ENCODE measurements at regions not wholly inside any gene's neighbourhood (a gene's known extent, or its start where the extent isn't known, plus 50 kb on each side); places are given as distances from the start of the nearest gene placed in this dataset.

DNA sequence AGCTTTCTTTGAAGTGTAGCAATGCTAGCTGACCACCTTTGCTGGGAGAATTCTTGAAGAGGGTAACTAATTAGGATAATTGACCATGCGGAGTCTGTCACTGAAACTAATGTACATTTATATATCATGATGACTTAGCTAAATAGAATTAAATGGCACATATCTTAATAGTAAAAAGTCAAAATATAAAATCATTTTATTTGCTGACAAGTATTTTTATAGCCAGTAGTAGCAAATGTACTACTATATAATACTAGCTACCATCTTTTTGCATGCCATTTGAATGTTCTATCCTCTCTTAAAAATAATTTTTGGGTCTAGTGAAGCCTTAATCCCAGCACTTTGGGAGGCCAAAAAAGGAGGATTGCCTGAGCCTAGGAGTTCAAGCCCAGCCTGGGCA is 605.8 kb upstream of the COX7C start (continued):
- TF ChIP-seq, protein P1, sequence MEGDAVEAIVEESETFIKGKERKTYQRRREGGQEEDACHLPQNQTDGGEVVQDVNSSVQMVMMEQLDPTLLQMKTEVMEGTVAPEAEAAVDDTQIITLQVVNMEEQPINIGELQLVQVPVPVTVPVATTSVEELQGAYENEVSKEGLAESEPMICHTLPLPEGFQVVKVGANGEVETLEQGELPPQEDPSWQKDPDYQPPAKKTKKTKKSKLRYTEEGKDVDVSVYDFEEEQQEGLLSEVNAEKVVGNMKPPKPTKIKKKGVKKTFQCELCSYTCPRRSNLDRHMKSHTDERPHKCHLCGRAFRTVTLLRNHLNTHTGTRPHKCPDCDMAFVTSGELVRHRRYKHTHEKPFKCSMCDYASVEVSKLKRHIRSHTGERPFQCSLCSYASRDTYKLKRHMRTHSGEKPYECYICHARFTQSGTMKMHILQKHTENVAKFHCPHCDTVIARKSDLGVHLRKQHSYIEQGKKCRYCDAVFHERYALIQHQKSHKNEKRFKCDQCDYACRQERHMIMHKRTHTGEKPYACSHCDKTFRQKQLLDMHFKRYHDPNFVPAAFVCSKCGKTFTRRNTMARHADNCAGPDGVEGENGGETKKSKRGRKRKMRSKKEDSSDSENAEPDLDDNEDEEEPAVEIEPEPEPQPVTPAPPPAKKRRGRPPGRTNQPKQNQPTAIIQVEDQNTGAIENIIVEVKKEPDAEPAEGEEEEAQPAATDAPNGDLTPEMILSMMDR (IDR thresholded peaks at IDR 0.05): no peak
- TF ChIP-seq, protein P2, sequence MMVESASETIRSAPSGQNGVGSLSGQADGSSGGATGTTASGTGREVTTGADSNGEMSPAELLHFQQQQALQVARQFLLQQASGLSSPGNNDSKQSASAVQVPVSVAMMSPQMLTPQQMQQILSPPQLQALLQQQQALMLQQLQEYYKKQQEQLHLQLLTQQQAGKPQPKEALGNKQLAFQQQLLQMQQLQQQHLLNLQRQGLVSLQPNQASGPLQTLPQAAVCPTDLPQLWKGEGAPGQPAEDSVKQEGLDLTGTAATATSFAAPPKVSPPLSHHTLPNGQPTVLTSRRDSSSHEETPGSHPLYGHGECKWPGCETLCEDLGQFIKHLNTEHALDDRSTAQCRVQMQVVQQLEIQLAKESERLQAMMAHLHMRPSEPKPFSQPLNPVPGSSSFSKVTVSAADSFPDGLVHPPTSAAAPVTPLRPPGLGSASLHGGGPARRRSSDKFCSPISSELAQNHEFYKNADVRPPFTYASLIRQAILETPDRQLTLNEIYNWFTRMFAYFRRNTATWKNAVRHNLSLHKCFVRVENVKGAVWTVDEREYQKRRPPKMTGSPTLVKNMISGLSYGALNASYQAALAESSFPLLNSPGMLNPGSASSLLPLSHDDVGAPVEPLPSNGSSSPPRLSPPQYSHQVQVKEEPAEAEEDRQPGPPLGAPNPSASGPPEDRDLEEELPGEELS (CRISPR knock-in tag; IDR thresholded peaks at IDR 0.05): no peak
- TF ChIP-seq, protein P3, sequence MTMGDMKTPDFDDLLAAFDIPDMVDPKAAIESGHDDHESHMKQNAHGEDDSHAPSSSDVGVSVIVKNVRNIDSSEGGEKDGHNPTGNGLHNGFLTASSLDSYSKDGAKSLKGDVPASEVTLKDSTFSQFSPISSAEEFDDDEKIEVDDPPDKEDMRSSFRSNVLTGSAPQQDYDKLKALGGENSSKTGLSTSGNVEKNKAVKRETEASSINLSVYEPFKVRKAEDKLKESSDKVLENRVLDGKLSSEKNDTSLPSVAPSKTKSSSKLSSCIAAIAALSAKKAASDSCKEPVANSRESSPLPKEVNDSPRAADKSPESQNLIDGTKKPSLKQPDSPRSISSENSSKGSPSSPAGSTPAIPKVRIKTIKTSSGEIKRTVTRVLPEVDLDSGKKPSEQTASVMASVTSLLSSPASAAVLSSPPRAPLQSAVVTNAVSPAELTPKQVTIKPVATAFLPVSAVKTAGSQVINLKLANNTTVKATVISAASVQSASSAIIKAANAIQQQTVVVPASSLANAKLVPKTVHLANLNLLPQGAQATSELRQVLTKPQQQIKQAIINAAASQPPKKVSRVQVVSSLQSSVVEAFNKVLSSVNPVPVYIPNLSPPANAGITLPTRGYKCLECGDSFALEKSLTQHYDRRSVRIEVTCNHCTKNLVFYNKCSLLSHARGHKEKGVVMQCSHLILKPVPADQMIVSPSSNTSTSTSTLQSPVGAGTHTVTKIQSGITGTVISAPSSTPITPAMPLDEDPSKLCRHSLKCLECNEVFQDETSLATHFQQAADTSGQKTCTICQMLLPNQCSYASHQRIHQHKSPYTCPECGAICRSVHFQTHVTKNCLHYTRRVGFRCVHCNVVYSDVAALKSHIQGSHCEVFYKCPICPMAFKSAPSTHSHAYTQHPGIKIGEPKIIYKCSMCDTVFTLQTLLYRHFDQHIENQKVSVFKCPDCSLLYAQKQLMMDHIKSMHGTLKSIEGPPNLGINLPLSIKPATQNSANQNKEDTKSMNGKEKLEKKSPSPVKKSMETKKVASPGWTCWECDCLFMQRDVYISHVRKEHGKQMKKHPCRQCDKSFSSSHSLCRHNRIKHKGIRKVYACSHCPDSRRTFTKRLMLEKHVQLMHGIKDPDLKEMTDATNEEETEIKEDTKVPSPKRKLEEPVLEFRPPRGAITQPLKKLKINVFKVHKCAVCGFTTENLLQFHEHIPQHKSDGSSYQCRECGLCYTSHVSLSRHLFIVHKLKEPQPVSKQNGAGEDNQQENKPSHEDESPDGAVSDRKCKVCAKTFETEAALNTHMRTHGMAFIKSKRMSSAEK (CRISPR knock-in tag; IDR thresholded peaks at IDR 0.05; ENCODE audit: borderline replicate concordance): no peak

DNA sequence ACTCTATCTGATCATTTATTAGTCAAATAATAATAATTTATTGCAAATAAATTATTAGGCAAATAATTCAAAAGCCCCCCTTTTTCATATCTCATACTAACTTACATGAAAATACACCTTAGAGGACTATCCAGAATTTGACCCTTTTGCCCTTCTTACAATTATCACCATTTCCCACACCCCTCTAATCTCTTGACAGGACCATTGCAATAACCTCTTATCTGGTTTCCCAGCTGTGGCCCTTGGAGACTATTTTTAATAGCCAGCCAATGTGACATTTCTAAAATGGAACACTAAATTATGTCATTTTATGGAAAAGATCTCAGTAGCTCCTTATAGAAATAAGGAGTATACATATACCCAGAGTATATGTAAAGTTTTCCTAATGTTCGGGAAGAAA is 588.4 kb upstream of the COX7C start:
- H3K4me1 Mint-ChIP-seq: no peaks in the 10 kb centered on the region
- no peak overlapping the region for H3K27ac Mint-ChIP-seq
- POLR2A ChIA-PET: no interaction called here
- DNase-seq (ENCODE audit: low spot score) (no peak), ATAC-seq (no peak)
- H3K27me3 Mint-ChIP-seq (ENCODE audit: low read depth): no peaks in the 10 kb centered on the region
- no peaks in the 10 kb centered on the region for H3K36me3 Mint-ChIP-seq
- CTCF ChIA-PET: no interaction called here
- H3K9me3 Mint-ChIP-seq: no peaks in the 10 kb centered on the region
- H3K4me3 Mint-ChIP-seq: no peak overlapping the region
- TF ChIP-seq, protein P4, sequence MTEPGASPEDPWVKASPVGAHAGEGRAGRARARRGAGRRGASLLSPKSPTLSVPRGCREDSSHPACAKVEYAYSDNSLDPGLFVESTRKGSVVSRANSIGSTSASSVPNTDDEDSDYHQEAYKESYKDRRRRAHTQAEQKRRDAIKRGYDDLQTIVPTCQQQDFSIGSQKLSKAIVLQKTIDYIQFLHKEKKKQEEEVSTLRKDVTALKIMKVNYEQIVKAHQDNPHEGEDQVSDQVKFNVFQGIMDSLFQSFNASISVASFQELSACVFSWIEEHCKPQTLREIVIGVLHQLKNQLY (CRISPR knock-in tag; IDR thresholded peaks at IDR 0.05): no peak
- TF ChIP-seq ZBTB21 (CRISPR knock-in tag; IDR thresholded peaks at IDR 0.05; ENCODE audit: borderline replicate concordance): no peak
- TF ChIP-seq TCF7 (CRISPR knock-in tag; IDR thresholded peaks at IDR 0.05; ENCODE audit: low read depth): no peak
- TF ChIP-seq, protein P5, sequence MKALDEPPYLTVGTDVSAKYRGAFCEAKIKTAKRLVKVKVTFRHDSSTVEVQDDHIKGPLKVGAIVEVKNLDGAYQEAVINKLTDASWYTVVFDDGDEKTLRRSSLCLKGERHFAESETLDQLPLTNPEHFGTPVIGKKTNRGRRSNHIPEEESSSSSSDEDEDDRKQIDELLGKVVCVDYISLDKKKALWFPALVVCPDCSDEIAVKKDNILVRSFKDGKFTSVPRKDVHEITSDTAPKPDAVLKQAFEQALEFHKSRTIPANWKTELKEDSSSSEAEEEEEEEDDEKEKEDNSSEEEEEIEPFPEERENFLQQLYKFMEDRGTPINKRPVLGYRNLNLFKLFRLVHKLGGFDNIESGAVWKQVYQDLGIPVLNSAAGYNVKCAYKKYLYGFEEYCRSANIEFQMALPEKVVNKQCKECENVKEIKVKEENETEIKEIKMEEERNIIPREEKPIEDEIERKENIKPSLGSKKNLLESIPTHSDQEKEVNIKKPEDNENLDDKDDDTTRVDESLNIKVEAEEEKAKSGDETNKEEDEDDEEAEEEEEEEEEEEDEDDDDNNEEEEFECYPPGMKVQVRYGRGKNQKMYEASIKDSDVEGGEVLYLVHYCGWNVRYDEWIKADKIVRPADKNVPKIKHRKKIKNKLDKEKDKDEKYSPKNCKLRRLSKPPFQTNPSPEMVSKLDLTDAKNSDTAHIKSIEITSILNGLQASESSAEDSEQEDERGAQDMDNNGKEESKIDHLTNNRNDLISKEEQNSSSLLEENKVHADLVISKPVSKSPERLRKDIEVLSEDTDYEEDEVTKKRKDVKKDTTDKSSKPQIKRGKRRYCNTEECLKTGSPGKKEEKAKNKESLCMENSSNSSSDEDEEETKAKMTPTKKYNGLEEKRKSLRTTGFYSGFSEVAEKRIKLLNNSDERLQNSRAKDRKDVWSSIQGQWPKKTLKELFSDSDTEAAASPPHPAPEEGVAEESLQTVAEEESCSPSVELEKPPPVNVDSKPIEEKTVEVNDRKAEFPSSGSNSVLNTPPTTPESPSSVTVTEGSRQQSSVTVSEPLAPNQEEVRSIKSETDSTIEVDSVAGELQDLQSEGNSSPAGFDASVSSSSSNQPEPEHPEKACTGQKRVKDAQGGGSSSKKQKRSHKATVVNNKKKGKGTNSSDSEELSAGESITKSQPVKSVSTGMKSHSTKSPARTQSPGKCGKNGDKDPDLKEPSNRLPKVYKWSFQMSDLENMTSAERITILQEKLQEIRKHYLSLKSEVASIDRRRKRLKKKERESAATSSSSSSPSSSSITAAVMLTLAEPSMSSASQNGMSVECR (CRISPR knock-in tag; IDR thresholded peaks at IDR 0.05; ENCODE audit: borderline replicate concordance): no peak
- no peak for TF ChIP-seq KAT7 (CRISPR knock-in tag; IDR thresholded peaks at IDR 0.05; ENCODE audit: borderline replicate concordance)
- TF ChIP-seq, protein P6, sequence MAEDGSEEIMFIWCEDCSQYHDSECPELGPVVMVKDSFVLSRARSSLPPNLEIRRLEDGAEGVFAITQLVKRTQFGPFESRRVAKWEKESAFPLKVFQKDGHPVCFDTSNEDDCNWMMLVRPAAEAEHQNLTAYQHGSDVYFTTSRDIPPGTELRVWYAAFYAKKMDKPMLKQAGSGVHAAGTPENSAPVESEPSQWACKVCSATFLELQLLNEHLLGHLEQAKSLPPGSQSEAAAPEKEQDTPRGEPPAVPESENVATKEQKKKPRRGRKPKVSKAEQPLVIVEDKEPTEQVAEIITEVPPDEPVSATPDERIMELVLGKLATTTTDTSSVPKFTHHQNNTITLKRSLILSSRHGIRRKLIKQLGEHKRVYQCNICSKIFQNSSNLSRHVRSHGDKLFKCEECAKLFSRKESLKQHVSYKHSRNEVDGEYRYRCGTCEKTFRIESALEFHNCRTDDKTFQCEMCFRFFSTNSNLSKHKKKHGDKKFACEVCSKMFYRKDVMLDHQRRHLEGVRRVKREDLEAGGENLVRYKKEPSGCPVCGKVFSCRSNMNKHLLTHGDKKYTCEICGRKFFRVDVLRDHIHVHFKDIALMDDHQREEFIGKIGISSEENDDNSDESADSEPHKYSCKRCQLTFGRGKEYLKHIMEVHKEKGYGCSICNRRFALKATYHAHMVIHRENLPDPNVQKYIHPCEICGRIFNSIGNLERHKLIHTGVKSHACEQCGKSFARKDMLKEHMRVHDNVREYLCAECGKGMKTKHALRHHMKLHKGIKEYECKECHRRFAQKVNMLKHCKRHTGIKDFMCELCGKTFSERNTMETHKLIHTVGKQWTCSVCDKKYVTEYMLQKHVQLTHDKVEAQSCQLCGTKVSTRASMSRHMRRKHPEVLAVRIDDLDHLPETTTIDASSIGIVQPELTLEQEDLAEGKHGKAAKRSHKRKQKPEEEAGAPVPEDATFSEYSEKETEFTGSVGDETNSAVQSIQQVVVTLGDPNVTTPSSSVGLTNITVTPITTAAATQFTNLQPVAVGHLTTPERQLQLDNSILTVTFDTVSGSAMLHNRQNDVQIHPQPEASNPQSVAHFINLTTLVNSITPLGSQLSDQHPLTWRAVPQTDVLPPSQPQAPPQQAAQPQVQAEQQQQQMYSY (CRISPR knock-in tag; IDR thresholded peaks at IDR 0.05): no peak
- TF ChIP-seq, protein P7, sequence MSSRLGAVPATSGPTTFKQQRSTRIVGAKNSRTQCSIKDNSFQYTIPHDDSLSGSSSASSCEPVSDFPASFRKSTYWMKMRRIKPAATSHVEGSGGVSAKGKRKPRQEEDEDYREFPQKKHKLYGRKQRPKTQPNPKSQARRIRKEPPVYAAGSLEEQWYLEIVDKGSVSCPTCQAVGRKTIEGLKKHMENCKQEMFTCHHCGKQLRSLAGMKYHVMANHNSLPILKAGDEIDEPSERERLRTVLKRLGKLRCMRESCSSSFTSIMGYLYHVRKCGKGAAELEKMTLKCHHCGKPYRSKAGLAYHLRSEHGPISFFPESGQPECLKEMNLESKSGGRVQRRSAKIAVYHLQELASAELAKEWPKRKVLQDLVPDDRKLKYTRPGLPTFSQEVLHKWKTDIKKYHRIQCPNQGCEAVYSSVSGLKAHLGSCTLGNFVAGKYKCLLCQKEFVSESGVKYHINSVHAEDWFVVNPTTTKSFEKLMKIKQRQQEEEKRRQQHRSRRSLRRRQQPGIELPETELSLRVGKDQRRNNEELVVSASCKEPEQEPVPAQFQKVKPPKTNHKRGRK (CRISPR knock-in tag; IDR thresholded peaks at IDR 0.05; ENCODE audit: borderline replicate concordance): no peak
- TF ChIP-seq NR1H2 (CRISPR knock-in tag; IDR thresholded peaks at IDR 0.05): no peak
- TF ChIP-seq ELF4 (CRISPR knock-in tag; IDR thresholded peaks at IDR 0.05; ENCODE audit: low read depth): no peak
- no peak for TF ChIP-seq NFATC4 (CRISPR knock-in tag; IDR thresholded peaks at IDR 0.05)
- TF ChIP-seq, protein P8, sequence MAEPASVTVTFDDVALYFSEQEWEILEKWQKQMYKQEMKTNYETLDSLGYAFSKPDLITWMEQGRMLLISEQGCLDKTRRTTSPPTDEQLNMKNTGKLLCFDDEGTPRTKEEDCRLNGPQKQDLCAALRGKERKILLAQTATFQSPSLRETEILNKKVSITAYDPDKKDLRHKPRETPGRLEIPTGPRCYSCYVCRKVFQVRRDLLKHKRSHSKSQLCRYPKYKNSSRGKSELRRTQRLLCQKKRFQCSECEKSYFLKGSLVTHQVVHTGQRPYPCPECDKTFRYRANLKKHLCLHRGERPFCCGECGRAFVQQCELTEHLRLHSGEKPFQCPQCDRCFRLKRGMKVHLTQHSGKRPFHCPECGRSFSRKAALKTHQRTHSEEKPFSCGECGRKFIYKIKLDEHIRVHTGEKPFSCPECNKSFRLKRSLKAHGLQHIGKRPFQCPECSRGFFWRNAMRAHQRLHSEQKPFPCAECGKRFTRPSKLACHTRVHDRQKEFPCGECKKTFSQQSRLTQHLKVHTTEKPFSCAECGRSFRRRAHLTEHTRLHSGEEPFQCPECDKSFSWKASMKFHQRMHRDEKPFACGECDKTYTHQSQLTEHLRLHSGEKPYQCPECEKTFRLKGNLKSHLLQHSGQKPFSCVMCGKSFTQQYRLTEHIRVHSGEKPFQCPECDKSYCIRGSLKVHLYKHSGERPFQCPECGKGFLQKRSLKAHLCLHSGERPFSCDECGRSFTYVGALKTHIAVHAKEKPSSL (CRISPR knock-in tag; conservative IDR thresholded peaks at IDR 0.05): no peak
